ENCODE measurements at regions not wholly inside any gene's neighbourhood (a gene's known extent, or its start where the extent isn't known, plus 50 kb on each side); places are given as distances from the start of the nearest gene placed in this dataset.
"Not testable (repeated sequence)": the region's sequence is repeated elsewhere in the genome, so short reads cannot be mapped to it uniquely, and the experiment has no call there.

GRCh38 chr15:77905301-77905920 is 172.1 kb downstream of the TBC1D2B start:
- TF ChIP-seq, protein P1, sequence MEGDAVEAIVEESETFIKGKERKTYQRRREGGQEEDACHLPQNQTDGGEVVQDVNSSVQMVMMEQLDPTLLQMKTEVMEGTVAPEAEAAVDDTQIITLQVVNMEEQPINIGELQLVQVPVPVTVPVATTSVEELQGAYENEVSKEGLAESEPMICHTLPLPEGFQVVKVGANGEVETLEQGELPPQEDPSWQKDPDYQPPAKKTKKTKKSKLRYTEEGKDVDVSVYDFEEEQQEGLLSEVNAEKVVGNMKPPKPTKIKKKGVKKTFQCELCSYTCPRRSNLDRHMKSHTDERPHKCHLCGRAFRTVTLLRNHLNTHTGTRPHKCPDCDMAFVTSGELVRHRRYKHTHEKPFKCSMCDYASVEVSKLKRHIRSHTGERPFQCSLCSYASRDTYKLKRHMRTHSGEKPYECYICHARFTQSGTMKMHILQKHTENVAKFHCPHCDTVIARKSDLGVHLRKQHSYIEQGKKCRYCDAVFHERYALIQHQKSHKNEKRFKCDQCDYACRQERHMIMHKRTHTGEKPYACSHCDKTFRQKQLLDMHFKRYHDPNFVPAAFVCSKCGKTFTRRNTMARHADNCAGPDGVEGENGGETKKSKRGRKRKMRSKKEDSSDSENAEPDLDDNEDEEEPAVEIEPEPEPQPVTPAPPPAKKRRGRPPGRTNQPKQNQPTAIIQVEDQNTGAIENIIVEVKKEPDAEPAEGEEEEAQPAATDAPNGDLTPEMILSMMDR (IDR thresholded peaks at IDR 0.05; ENCODE audit: low read depth, low read length): no peak
- no peaks in the 10 kb centered on the region for H3K27me3 ChIP-seq (ENCODE audit: insufficient read depth, low read depth, severe bottlenecking)
- no peak overlapping the region for H3K4me3 ChIP-seq (ENCODE audit: low read depth, low read length)
- H3K27ac ChIP-seq: no peak overlapping the region
- no peaks in the 10 kb centered on the region for H3K9me3 ChIP-seq (ENCODE audit: severe bottlenecking)
- DNase-seq: no peak
- H3K36me3 ChIP-seq: no peaks in the 10 kb centered on the region

- H3K36me3 ChIP-seq: no peaks in the 10 kb centered on the region
- DNase-seq: no peak
- H3K27ac ChIP-seq: no peak overlapping the region
- H3K27me3 ChIP-seq (ENCODE audit: insufficient read depth, low read depth, severe bottlenecking): no peaks in the 10 kb centered on the region
- H3K4me3 ChIP-seq (ENCODE audit: low read depth, low read length): no peak overlapping the region
- TF ChIP-seq, protein P1 (IDR thresholded peaks at IDR 0.05; ENCODE audit: low read depth, low read length): no peak
- no peaks in the 10 kb centered on the region for H3K9me3 ChIP-seq (ENCODE audit: severe bottlenecking)
Measured at GRCh38 chr15:77904901-77905300, 172.6 kb downstream of the TBC1D2B start.

GRCh38 chr15:77904436-77904821 is 173.1 kb downstream of the TBC1D2B start:
- no peaks in the 10 kb centered on the region for H3K9me3 ChIP-seq (ENCODE audit: severe bottlenecking)
- H3K27me3 ChIP-seq (ENCODE audit: insufficient read depth, low read depth, severe bottlenecking): no peaks in the 10 kb centered on the region
- H3K27ac ChIP-seq: no peak overlapping the region
- no peak for DNase-seq
- no peaks in the 10 kb centered on the region for H3K36me3 ChIP-seq
- TF ChIP-seq, protein P1 (IDR thresholded peaks at IDR 0.05; ENCODE audit: low read depth, low read length): no peak
- no peak overlapping the region for H3K4me3 ChIP-seq (ENCODE audit: low read depth, low read length)

GRCh38 chr15:77903761-77904435 is 173.6 kb downstream of the TBC1D2B start:
- not testable (repeated sequence) for H3K4me3 ChIP-seq (ENCODE audit: low read depth, low read length); H3K27ac ChIP-seq; H3K27me3 ChIP-seq (ENCODE audit: insufficient read depth, low read depth, severe bottlenecking); H3K9me3 ChIP-seq (ENCODE audit: severe bottlenecking); H3K36me3 ChIP-seq; DNase-seq

DNA sequence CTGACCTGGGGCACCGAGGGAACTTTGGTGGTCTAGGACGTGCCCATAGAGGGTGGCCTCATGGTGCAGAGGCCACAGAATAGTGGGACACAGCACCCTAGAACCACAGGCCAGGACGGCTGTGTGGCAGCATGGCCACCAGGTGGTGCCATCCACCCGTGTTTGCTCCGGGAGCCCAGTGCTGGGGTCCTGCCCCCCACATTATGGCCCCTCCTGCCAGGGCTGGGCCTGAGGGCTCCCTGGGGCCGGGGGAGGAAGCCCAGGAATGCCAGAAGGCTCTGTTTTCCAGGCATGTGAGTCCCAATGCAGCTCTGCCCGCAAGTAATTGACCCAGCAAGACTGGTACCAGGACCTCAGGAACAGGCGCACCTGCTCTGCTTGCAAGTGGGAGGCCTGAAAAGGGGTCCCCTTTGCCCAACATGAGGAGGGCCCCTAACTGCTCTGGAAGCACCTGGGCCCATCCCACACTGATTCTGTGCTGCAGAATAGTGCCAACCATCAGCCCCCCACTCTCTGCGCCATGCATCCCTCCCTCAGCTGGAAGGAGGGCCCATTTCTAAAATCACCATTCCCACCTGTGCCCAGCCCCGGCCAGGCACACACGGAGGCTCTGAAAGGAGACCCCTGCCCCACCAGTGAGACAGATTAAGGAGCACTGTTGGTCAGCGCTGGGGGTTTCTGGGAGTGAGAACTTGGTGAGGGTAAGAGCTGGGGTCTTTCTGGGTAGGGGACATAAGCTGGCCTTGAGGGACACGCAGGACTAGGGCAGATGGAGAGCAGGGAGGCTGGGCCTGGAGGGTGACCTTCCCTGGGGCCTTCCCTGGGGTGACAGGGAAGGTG is 174.4 kb downstream of the TBC1D2B start:
- peak; percentile 55 for DNase-seq
- not testable (repeated sequence) for H3K27me3 ChIP-seq (ENCODE audit: insufficient read depth, low read depth, severe bottlenecking); H3K4me3 ChIP-seq (ENCODE audit: low read depth, low read length); H3K9me3 ChIP-seq (ENCODE audit: severe bottlenecking); H3K27ac ChIP-seq; H3K36me3 ChIP-seq
- TF ChIP-seq, protein P1 (IDR thresholded peaks at IDR 0.05; ENCODE audit: low read depth, low read length): peak; percentile 92
